HepG2 (cell line): ENCODE measurements at regions not wholly inside any gene's neighbourhood (a gene's known extent, or its start where the extent isn't known, plus 50 kb on each side); places are given as distances from the start of the nearest gene placed in this dataset.

ENCODE experiments used
- ATAC-seq: fragments of 200-7000 bp; cut with Tn5 transposase; 3 replicates; pipeline ENCODE4 v1.9.1; 2020; ENCODE audit warnings: mild to moderate bottlenecking, moderate library complexity
- BruUV-seq: library from RNA; stranded (reverse); fragments of 400-500 nt; replicated peaks from 2 replicates; lab custom pipeline; 2021; lab: Mats Ljungman, UMichigan
- CTCF ChIA-PET: fragments of 300-600 bp; formaldehyde crosslinking; extraction: SDS; loops from one replicate; lab custom pipeline; 2021; ENCODE audit warnings: low total read pairs, inconsistent platforms, low intra/inter-chr PET ratio; lab: Yijun Ruan, JAX
- POLR2A ChIA-PET: fragments of 350-600 bp; sonication (Branson Sonifier 250); formaldehyde crosslinking; loops from one replicate; lab custom pipeline; 2020; ENCODE audit warnings: antibody characterized with exemption, inconsistent platforms; lab: Yijun Ruan, JAX
- DNase-seq: peaks from one replicate; pipeline ENCODE4 v3.0.0-alpha.2; 2015; ENCODE audit warnings: low spot score
- FAIRE-seq: peaks from 3 replicates; lab custom pipeline; 2011; peaks lifted over from hg19 to GRCh38; lab: Jason Lieb, UNC
- H2AFZ ChIP-seq: one replicate; pipeline ENCODE4 v1.6.1; 2011; ENCODE audit warnings: low read length, inconsistent platforms
- H3K27ac ChIP-seq: fragments of 300-600 bp; 3 replicates; pipeline ENCODE4 v1.8.0; 2011; ENCODE audit warnings: mixed run types, mild to moderate bottlenecking, mixed read lengths, low read length, inconsistent platforms; ENCODE audit not compliant: insufficient read depth; ENCODE audit errors: extremely low read length
- H3K27me3 ChIP-seq, 2 experiments: fragments of 200-600 bp in 1 of 2; 2 replicates in 1 of 2; 3 replicates in 1 of 2; pipeline versions ENCODE4 v1.6.0 to v1.8.0; 2011; ENCODE audit warnings: low read length in 2 of 2, mild to moderate bottlenecking in 2 of 2, moderate library complexity in 2 of 2, inconsistent platforms in 1 of 2; ENCODE audit not compliant: insufficient read depth in 2 of 2, control insufficient read depth in 1 of 2
- H3K36me3 ChIP-seq, 2 experiments: fragments of 200-600 bp in 1 of 2; replicated peaks in 1 of 2; 2 replicates in 1 of 2; 3 replicates in 1 of 2; pipeline versions ENCODE4 v1.5.1 to v1.8.0; 2011; ENCODE audit warnings: low read length in 2 of 2, inconsistent platforms in 1 of 2; ENCODE audit not compliant: insufficient read depth in 2 of 2, control insufficient read depth in 1 of 2
- H3K4me1 ChIP-seq: 2 replicates; pipeline ENCODE4 v1.5.1; 2012; ENCODE audit warnings: low read length, inconsistent platforms; ENCODE audit not compliant: insufficient read depth
- H3K4me2 ChIP-seq: 2 replicates; pipeline ENCODE4 v1.6.0; 2011; ENCODE audit warnings: low read depth, low read length, inconsistent platforms
- H3K4me3 ChIP-seq, 3 experiments: fragments of 200-600 bp in 1 of 3; sonication (generic), shearing (Covaris generic) in 1 of 3; replicated peaks in 1 of 3; 2 replicates each; pipeline ENCODE4 v1.5.1; 2011 to 2016; ENCODE audit warnings: low read length in 3 of 3, inconsistent platforms in 2 of 3, low read depth in 2 of 3, mild to moderate bottlenecking in 2 of 3, control low read depth in 1 of 3, mixed read lengths in 1 of 3; ENCODE audit not compliant: insufficient read depth in 1 of 3
- H3K79me2 ChIP-seq: one replicate; pipeline ENCODE4 v1.6.1; 2011; ENCODE audit warnings: low read length, inconsistent platforms; ENCODE audit not compliant: insufficient read depth
- H3K9ac ChIP-seq: 2 replicates; pipeline ENCODE4 v1.6.0; 2011; ENCODE audit warnings: mild to moderate bottlenecking, low read depth, low read length, inconsistent platforms; ENCODE audit not compliant: insufficient read depth
- H3K9me3 ChIP-seq: 2 replicates; pipeline ENCODE4 v1.5.1; 2012; ENCODE audit warnings: mild to moderate bottlenecking, low read length
- H4K20me1 ChIP-seq: 2 replicates; pipeline ENCODE4 v1.6.0; 2011; ENCODE audit warnings: inconsistent platforms, mild to moderate bottlenecking, low read length, moderate library complexity; ENCODE audit not compliant: insufficient read depth
- BHLHE40 ChIP-seq: IDR thresholded peaks from 2 replicates; pipeline ENCODE4 v1.6.1; 2011; ENCODE audit warnings: low read length, improper control_type of control experiment
- CBFB ChIP-seq: sonication (generic); formaldehyde crosslinking; IDR thresholded peaks from 2 replicates; pipeline ENCODE4 v1.4.0; 2020; ENCODE audit warnings: missing genetic modification reagents
- CBX1 ChIP-seq: IDR thresholded peaks from one replicate; pipeline ENCODE4 v1.6.1; 2016; ENCODE audit warnings: antibody characterized with exemption, low read depth
- CBX5 ChIP-seq: sonication (generic); formaldehyde crosslinking; IDR thresholded peaks from 2 replicates; pipeline ENCODE4 v1.4.0; 2020; ENCODE audit warnings: missing genetic modification reagents, borderline replicate concordance
- HOXA3 ChIP-seq: sonication (generic); formaldehyde crosslinking; IDR thresholded peaks from 2 replicates; pipeline ENCODE4 v1.5.0; 2020; ENCODE audit warnings: missing genetic modification reagents
- KAT2B ChIP-seq: fragments of 150-350 bp; IDR thresholded peaks from 2 replicates; pipeline ENCODE4 v1.6.1; 2014; ENCODE audit warnings: low read depth, low read length, borderline replicate concordance
- KLF16 ChIP-seq, 2 experiments: sonication (generic) in 1 of 2; formaldehyde crosslinking in 1 of 2; IDR thresholded peaks; 2 replicates each; pipeline versions ENCODE4 v1.6.1 to v1.8.0; 2016 to 2023; ENCODE audit warnings: missing genetic modification reagents in 2 of 2, missing compliant biosample characterization in 1 of 2
- MEIS2 ChIP-seq: sonication (generic); formaldehyde crosslinking; IDR thresholded peaks from 2 replicates; pipeline ENCODE4 v1.9.0; 2021; ENCODE audit warnings: mild to moderate bottlenecking, missing genetic modification reagents
- MZF1 ChIP-seq: sonication (generic); formaldehyde crosslinking; IDR thresholded peaks from 2 replicates; pipeline ENCODE4 v1.8.1; 2023; ENCODE audit warnings: mild to moderate bottlenecking, missing genetic modification reagents, borderline replicate concordance
- NFKB2 ChIP-seq: sonication (generic); formaldehyde crosslinking; IDR thresholded peaks from 2 replicates; pipeline ENCODE4 v1.4.0; 2020; ENCODE audit warnings: missing genetic modification reagents, borderline replicate concordance
- RARA ChIP-seq: IDR thresholded peaks from 2 replicates; pipeline ENCODE4 v1.6.1; 2016; ENCODE audit warnings: missing genetic modification reagents, missing compliant biosample characterization
- SYNCRIP ChIP-seq: fragments of 200-400 bp; formaldehyde crosslinking; IDR thresholded peaks from 2 replicates; pipeline ENCODE4 v1.6.1; 2018; ENCODE audit warnings: mild to moderate bottlenecking, low read depth, low read length; ENCODE audit not compliant: insufficient read depth
- TEAD3 ChIP-seq: optimal IDR thresholded peaks from 2 replicates; pipeline ENCODE3; 2016; ENCODE audit warnings: borderline replicate concordance
- TRIM22 ChIP-seq: fragments of 450-650 bp; IDR thresholded peaks from 2 replicates; pipeline ENCODE4 v1.6.1; 2017
- ZMAT3 ChIP-seq: sonication (generic); formaldehyde crosslinking; conservative IDR thresholded peaks from 2 replicates; pipeline ENCODE4 v1.7.0; 2021; ENCODE audit warnings: missing genetic modification reagents
- WGBS: methylation state at CpG from one replicate; pipeline ENCODE4 v1.1.6; 2017; ENCODE audit warnings: low lambda C conversion rate; 5-methylcytosine and 5-hydroxymethylcytosine counted together
- in situ Hi-C: cut with HindIII; loops from 2 replicates; pipeline ENCODE4 v1.10.0; 2017; ENCODE audit warnings: low pct_unique_long_range_greater_than_20kb; ENCODE audit not compliant: extremely low pct_ligation_motif_present
- intact Hi-C: fragments of 100-400 bp; cut with micrococcal nuclease; formaldehyde crosslinking; loops from one replicate; pipeline ENCODE4 v1.10.0; 2022; ENCODE audit not compliant: unreplicated experiment
- TF ChIP-seq, protein P1 (sequence below): sonication (generic); IDR thresholded peaks from 2 replicates; pipeline ENCODE4 v1.6.1; 2016; ENCODE audit warnings: low read depth, borderline replicate concordance
- TF ChIP-seq, protein P2 (sequence below), 2 experiments: sonication (generic) in 1 of 2; formaldehyde crosslinking in 1 of 2; IDR thresholded peaks; 2 replicates each; pipeline versions ENCODE4 v1.4.0 to v1.6.1; 2016 to 2020; ENCODE audit warnings: borderline replicate concordance in 1 of 2, low read depth in 1 of 2, mild to moderate bottlenecking in 1 of 2, missing genetic modification reagents in 1 of 2
- TF ChIP-seq, protein P3 (sequence below): sonication (generic); formaldehyde crosslinking; conservative IDR thresholded peaks from 2 replicates; pipeline ENCODE4 v1.8.0; 2022; ENCODE audit warnings: low read depth, missing genetic modification reagents

- no peak for ATAC-seq
- BruUV-seq = no TSS peak
- Histone ChIP-seq H4K20me1 (no peaks in the 10 kb centered on the region), H3K4me1 (no peaks in the 10 kb centered on the region), H3K4me2 (no peak overlapping the region), H3K9ac (no peak overlapping the region), H3K79me2 (no peaks in the 10 kb centered on the region), H3K9me3 (no peaks in the 10 kb centered on the region), H3K4me3 (no peak overlapping the region), H2AFZ (no peak overlapping the region), H3K36me3 (no peaks in the 10 kb centered on the region), H3K27me3 (no peaks in the 10 kb centered on the region), H3K27ac (no peak overlapping the region)
- in situ Hi-C loops (loop anchor here (5.0 kb wide), 1 partner anchor 42 kb away; no protein-coding TSS in a partner anchor), intact Hi-C loops (loop anchor here (5.0 kb wide), 1 partner anchor 277 kb away; no protein-coding TSS in a partner anchor)
- no peak for FAIRE-seq
- POLR2A ChIA-PET = no interaction called here
- CTCF ChIA-PET = no interaction called here
- WGBS = 0% methylated on average over 1 of the region's 2 CpGs
- DNase-seq = no peak
- TF ChIP-seq TEAD3 (CRISPR knock-in tag) = no peak
- TF ChIP-seq SYNCRIP = no peak
- no peak for TF ChIP-seq CBX5 (CRISPR knock-in tag)
- TF ChIP-seq KLF16 (CRISPR knock-in tag; IDR thresholded peaks at IDR 0.05) = no peak
- TF ChIP-seq, protein P1, sequence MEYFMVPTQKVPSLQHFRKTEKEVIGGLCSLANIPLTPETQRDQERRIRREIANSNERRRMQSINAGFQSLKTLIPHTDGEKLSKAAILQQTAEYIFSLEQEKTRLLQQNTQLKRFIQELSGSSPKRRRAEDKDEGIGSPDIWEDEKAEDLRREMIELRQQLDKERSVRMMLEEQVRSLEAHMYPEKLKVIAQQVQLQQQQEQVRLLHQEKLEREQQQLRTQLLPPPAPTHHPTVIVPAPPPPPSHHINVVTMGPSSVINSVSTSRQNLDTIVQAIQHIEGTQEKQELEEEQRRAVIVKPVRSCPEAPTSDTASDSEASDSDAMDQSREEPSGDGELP = no peak
- no peak for TF ChIP-seq RARA (CRISPR knock-in tag)
- no peak for TF ChIP-seq CBX1
- TF ChIP-seq, protein P2, sequence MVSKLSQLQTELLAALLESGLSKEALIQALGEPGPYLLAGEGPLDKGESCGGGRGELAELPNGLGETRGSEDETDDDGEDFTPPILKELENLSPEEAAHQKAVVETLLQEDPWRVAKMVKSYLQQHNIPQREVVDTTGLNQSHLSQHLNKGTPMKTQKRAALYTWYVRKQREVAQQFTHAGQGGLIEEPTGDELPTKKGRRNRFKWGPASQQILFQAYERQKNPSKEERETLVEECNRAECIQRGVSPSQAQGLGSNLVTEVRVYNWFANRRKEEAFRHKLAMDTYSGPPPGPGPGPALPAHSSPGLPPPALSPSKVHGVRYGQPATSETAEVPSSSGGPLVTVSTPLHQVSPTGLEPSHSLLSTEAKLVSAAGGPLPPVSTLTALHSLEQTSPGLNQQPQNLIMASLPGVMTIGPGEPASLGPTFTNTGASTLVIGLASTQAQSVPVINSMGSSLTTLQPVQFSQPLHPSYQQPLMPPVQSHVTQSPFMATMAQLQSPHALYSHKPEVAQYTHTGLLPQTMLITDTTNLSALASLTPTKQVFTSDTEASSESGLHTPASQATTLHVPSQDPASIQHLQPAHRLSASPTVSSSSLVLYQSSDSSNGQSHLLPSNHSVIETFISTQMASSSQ (IDR thresholded peaks at IDR 0.05; ENCODE audit: low read depth) = no peak
- TF ChIP-seq, protein P2 (CRISPR knock-in tag; IDR thresholded peaks at IDR 0.05; ENCODE audit: borderline replicate concordance) = no peak
- TF ChIP-seq, protein P3, sequence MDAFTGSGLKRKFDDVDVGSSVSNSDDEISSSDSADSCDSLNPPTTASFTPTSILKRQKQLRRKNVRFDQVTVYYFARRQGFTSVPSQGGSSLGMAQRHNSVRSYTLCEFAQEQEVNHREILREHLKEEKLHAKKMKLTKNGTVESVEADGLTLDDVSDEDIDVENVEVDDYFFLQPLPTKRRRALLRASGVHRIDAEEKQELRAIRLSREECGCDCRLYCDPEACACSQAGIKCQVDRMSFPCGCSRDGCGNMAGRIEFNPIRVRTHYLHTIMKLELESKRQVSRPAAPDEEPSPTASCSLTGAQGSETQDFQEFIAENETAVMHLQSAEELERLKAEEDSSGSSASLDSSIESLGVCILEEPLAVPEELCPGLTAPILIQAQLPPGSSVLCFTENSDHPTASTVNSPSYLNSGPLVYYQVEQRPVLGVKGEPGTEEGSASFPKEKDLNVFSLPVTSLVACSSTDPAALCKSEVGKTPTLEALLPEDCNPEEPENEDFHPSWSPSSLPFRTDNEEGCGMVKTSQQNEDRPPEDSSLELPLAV (CRISPR knock-in tag) = no peak
- TF ChIP-seq ZMAT3 = no peak
- no peak for TF ChIP-seq KAT2B
- TF ChIP-seq MZF1 (CRISPR knock-in tag) = no peak
- no peak for TF ChIP-seq HOXA3 (CRISPR knock-in tag)
- TF ChIP-seq TRIM22 = no peak
- no peak for TF ChIP-seq BHLHE40
- no peak for TF ChIP-seq MEIS2 (CRISPR knock-in tag)
- TF ChIP-seq CBFB (CRISPR knock-in tag) = no peak
- no peak for TF ChIP-seq NFKB2
Observed at GRCh38 chr9:105883847-105884246, 189.5 kb downstream of the TMEM38B start.
